Mesenchymal stem cell (in vitro differentiated cells and primary cell): ENCODE measurements at regions not wholly inside any gene's neighbourhood (a gene's known extent, or its start where the extent isn't known, plus 50 kb on each side); places are given as distances from the start of the nearest gene placed in this dataset.

Source experiments
- DNase-seq: peaks from one replicate; pipeline ENCODE4 v3.0.0-alpha.2; 2013
- H2AFZ ChIP-seq: one replicate; pipeline ENCODE4 v1.6.1; 2013; ENCODE audit warnings: low read depth, mild to moderate bottlenecking, control low read depth, inconsistent platforms, low read length, moderate library complexity
- H2AK5ac ChIP-seq: 2 replicates; pipeline ENCODE4 v1.6.1; 2013; ENCODE audit warnings: low read length, moderate library complexity, mild to moderate bottlenecking, inconsistent platforms; ENCODE audit not compliant: severe bottlenecking
- H2BK120ac ChIP-seq: one replicate; pipeline ENCODE4 v1.6.1; 2013; ENCODE audit warnings: low read depth, mild to moderate bottlenecking, inconsistent platforms, low read length, moderate library complexity
- H2BK12ac ChIP-seq, 2 experiments: one replicate each; pipeline ENCODE4 v1.6.1; 2013; ENCODE audit warnings: inconsistent platforms in 2 of 2, low read length in 2 of 2, mild to moderate bottlenecking in 2 of 2, moderate library complexity in 2 of 2, control low read depth in 1 of 2
- H2BK15ac ChIP-seq: one replicate; pipeline ENCODE4 v1.6.1; 2013; ENCODE audit warnings: mild to moderate bottlenecking, low read depth, inconsistent platforms; ENCODE audit not compliant: poor library complexity, severe bottlenecking
- H2BK5ac ChIP-seq: 2 replicates; pipeline ENCODE4 v1.6.1; 2013; ENCODE audit warnings: low read depth, mild to moderate bottlenecking, low read length, control low read depth, inconsistent platforms; ENCODE audit not compliant: poor library complexity, severe bottlenecking
- H3K14ac ChIP-seq, 2 experiments: one replicate each; pipeline ENCODE4 v1.6.1; 2013; ENCODE audit warnings: inconsistent platforms in 2 of 2, low read length in 2 of 2, control low read depth in 1 of 2, mild to moderate bottlenecking in 1 of 2, moderate library complexity in 1 of 2
- H3K18ac ChIP-seq, 2 experiments: one replicate each; pipeline ENCODE4 v1.6.1; 2013; ENCODE audit warnings: inconsistent platforms in 2 of 2, low read length in 2 of 2, control low read depth in 1 of 2, low read depth in 1 of 2, mild to moderate bottlenecking in 1 of 2
- H3K23ac ChIP-seq, 2 experiments: one replicate each; pipeline ENCODE4 v1.6.1; 2013; ENCODE audit warnings: inconsistent platforms in 2 of 2, low read length in 2 of 2, mild to moderate bottlenecking in 2 of 2, moderate library complexity in 2 of 2, control low read depth in 1 of 2
- H3K27ac ChIP-seq: 2 replicates; pipeline ENCODE4 v1.5.1; 2013; ENCODE audit warnings: mild to moderate bottlenecking, moderate library complexity, low read length, control low read depth, inconsistent platforms; ENCODE audit not compliant: poor library complexity, severe bottlenecking
- H3K27me3 ChIP-seq, 2 experiments: 2 replicates each; pipeline versions ENCODE4 v1.6.1 to v1.7.0; 2013; ENCODE audit warnings: low read length in 2 of 2, mild to moderate bottlenecking in 2 of 2, moderate library complexity in 2 of 2, control low read depth in 1 of 2, inconsistent platforms in 1 of 2; ENCODE audit not compliant: control insufficient read depth in 1 of 2, insufficient read depth in 1 of 2
- H3K36me3 ChIP-seq, 2 experiments: 2 replicates each; pipeline versions ENCODE4 v1.6.1 to v1.7.0; 2013; ENCODE audit warnings: low read length in 2 of 2, control low read depth in 1 of 2, inconsistent platforms in 1 of 2, low read depth in 1 of 2, mild to moderate bottlenecking in 1 of 2; ENCODE audit not compliant: insufficient read depth in 2 of 2, control insufficient read depth in 1 of 2
- H3K4ac ChIP-seq, 2 experiments: one replicate each; pipeline ENCODE4 v1.6.1; 2013; ENCODE audit warnings: inconsistent platforms in 2 of 2, low read length in 2 of 2, mild to moderate bottlenecking in 2 of 2, moderate library complexity in 2 of 2, control low read depth in 1 of 2, low read depth in 1 of 2
- H3K4me1 ChIP-seq: 2 replicates; pipeline ENCODE4 v1.6.1; 2013; ENCODE audit warnings: low read depth, low read length, control low read depth; ENCODE audit not compliant: control insufficient read depth, insufficient read depth
- H3K4me2 ChIP-seq: 2 replicates; pipeline ENCODE4 v1.6.1; 2013; ENCODE audit warnings: low read length, mild to moderate bottlenecking, inconsistent platforms; ENCODE audit not compliant: poor library complexity, severe bottlenecking
- H3K4me3 ChIP-seq, 2 experiments: 2 replicates each; pipeline versions ENCODE4 v1.5.1 to v1.7.0; 2013; ENCODE audit warnings: low read length in 2 of 2, mild to moderate bottlenecking in 2 of 2, control low read depth in 1 of 2, low read depth in 1 of 2; ENCODE audit not compliant: insufficient read depth in 1 of 2
- H3K79me1 ChIP-seq: replicated peaks from 2 replicates; pipeline ENCODE4 v1.6.1; 2013; ENCODE audit warnings: mild to moderate bottlenecking, control low read depth, low read length, inconsistent platforms; ENCODE audit not compliant: poor library complexity, severe bottlenecking
- H3K9ac ChIP-seq: 2 replicates; pipeline ENCODE4 v1.7.0; 2013; ENCODE audit warnings: mild to moderate bottlenecking, low read length, moderate library complexity
- H3K9me3 ChIP-seq: 2 replicates; pipeline ENCODE4 v1.7.0; 2013; ENCODE audit warnings: mild to moderate bottlenecking, low read length; ENCODE audit not compliant: control insufficient read depth
- H4K8ac ChIP-seq: one replicate; pipeline ENCODE4 v1.6.1; 2013; ENCODE audit warnings: inconsistent platforms, mild to moderate bottlenecking, low read length, moderate library complexity
- H4K91ac ChIP-seq: one replicate; pipeline ENCODE4 v1.6.1; 2013; ENCODE audit warnings: mild to moderate bottlenecking, low read length, inconsistent platforms
- WGBS: methylation state at CpG from one replicate; pipeline ENCODE4 v1.1.7; 2013; ENCODE audit warnings: mixed read lengths; 5-methylcytosine and 5-hydroxymethylcytosine counted together

GRCh38 chr11:94675239-94675638 is 92.9 kb upstream of the AMOTL1 start:
- Histone ChIP-seq H2BK120ac (no peak overlapping the region), H3K27ac (no peak overlapping the region), H3K79me1 (no peaks in the 10 kb centered on the region), H2BK5ac (no peak overlapping the region), H3K23ac (no peak overlapping the region), H3K14ac (no peak overlapping the region), H3K4ac (no peak overlapping the region), H4K91ac (no peak overlapping the region), H2BK12ac (no peak overlapping the region), H4K8ac (no peak overlapping the region), H3K9ac (no peak overlapping the region), H3K27me3 (no peaks in the 10 kb centered on the region), H3K4me3 (no peak overlapping the region), H2BK15ac (no peak overlapping the region), H3K36me3 (no peaks in the 10 kb centered on the region), H3K9me3 (no peaks in the 10 kb centered on the region), H3K4me1 (peaks cover 11% of the 10 kb centered on the region), H2AFZ (no peak overlapping the region), H3K18ac (no peak overlapping the region), H2AK5ac (no peak overlapping the region), H3K4me2 (no peak overlapping the region)
- DNase-seq = no peak
- WGBS = 95% methylated on average over 2 of the region's 2 CpGs

GRCh38 chr11:94675813-94676212 is 92.3 kb upstream of the AMOTL1 start:
- no peak overlapping the region for H2BK120ac ChIP-seq
- no peaks in the 10 kb centered on the region for H3K79me1 ChIP-seq
- H3K9ac ChIP-seq = no peak overlapping the region
- no peak overlapping the region for H3K23ac ChIP-seq
- H3K4me2 ChIP-seq = no peak overlapping the region
- no peak overlapping the region for H2AK5ac ChIP-seq
- no peaks in the 10 kb centered on the region for H3K27me3 ChIP-seq
- no peak overlapping the region for H3K27ac ChIP-seq
- H4K8ac ChIP-seq = no peak overlapping the region
- H3K4me1 ChIP-seq = peaks cover 11% of the 10 kb centered on the region
- H3K18ac ChIP-seq = no peak overlapping the region
- H3K4me3 ChIP-seq = no peak overlapping the region
- H4K91ac ChIP-seq = no peak overlapping the region
- H3K14ac ChIP-seq = no peak overlapping the region
- H2BK5ac ChIP-seq = no peak overlapping the region
- H3K9me3 ChIP-seq = no peaks in the 10 kb centered on the region
- no peak for DNase-seq
- H3K4ac ChIP-seq = no peak overlapping the region
- H3K36me3 ChIP-seq = no peaks in the 10 kb centered on the region
- no peak overlapping the region for H2AFZ ChIP-seq
- no peak overlapping the region for H2BK15ac ChIP-seq
- H2BK12ac ChIP-seq = no peak overlapping the region

GRCh38 chr11:94676814-94677213 is 91.3 kb upstream of the AMOTL1 start:
- WGBS = 72% methylated on average over 4 of the region's 4 CpGs
- Histone ChIP-seq H4K8ac (no peak overlapping the region), H2BK120ac (no peak overlapping the region), H3K4ac (no peak overlapping the region), H3K4me1 (peaks cover 5% of the 10 kb centered on the region), H2BK5ac (no peak overlapping the region), H3K4me2 (no peak overlapping the region), H3K14ac (no peak overlapping the region), H4K91ac (no peak overlapping the region), H3K4me3 (no peak overlapping the region), H3K23ac (no peak overlapping the region), H3K79me1 (no peaks in the 10 kb centered on the region), H3K18ac (no peak overlapping the region), H3K27me3 (no peaks in the 10 kb centered on the region), H2AFZ (no peak overlapping the region), H2BK15ac (no peak overlapping the region), H2BK12ac (no peak overlapping the region), H3K9me3 (no peaks in the 10 kb centered on the region), H3K27ac (no peak overlapping the region), H3K36me3 (no peaks in the 10 kb centered on the region), H3K9ac (no peak overlapping the region), H2AK5ac (no peak overlapping the region)
- no peak for DNase-seq

- Histone ChIP-seq H2BK5ac (no peak overlapping the region), H3K18ac (no peak overlapping the region), H3K4ac (no peak overlapping the region), H4K8ac (no peak overlapping the region), H3K79me1 (no peaks in the 10 kb centered on the region), H2BK12ac (no peak overlapping the region), H3K27ac (no peak overlapping the region), H2AFZ (no peak overlapping the region), H3K4me3 (no peak overlapping the region), H3K36me3 (no peaks in the 10 kb centered on the region), H2AK5ac (no peak overlapping the region), H3K14ac (no peak overlapping the region), H4K91ac (no peak overlapping the region), H3K9ac (no peak overlapping the region), H3K23ac (no peak overlapping the region), H3K4me2 (no peak overlapping the region), H2BK15ac (no peak overlapping the region), H3K27me3 (no peaks in the 10 kb centered on the region), H3K4me1 (no peaks in the 10 kb centered on the region), H2BK120ac (no peak overlapping the region), H3K9me3 (no peaks in the 10 kb centered on the region)
- DNase-seq = no peak
- WGBS = 91% methylated on average over 2 of the region's 4 CpGs
These were observed 89.9 kb upstream of the AMOTL1 start for GRCh38 chr11:94678236-94678635.
